Upper lobe of right lung (tissue), 1 donor: ENCODE measurements at regions not wholly inside any gene's neighbourhood (a gene's known extent, or its start where the extent isn't known, plus 50 kb on each side); places are given as distances from the start of the nearest gene placed in this dataset.
A peak's percentile ranks its signal among the peaks of the same experiment; 100 is the strongest.

Experiments used
- ATAC-seq: fragments of 200-7000 bp; cut with Tn5 transposase; one replicate; pipeline ENCODE4 v1.9.1; 2020; ENCODE audit warnings: mild to moderate bottlenecking, moderate library complexity
- DNase-seq: peaks from one replicate; pipeline ENCODE4 v3.0.0-alpha.2; 2020
- H3K27ac ChIP-seq: fragments of 200-600 bp; one replicate; pipeline ENCODE4 v1.8.0; 2022
- H3K27me3 ChIP-seq: fragments of 200-600 bp; one replicate; pipeline ENCODE4 v1.8.0; 2022; ENCODE audit warnings: mild to moderate bottlenecking
- H3K36me3 ChIP-seq: fragments of 200-600 bp; one replicate; pipeline ENCODE4 v1.8.0; 2022
- H3K4me1 ChIP-seq: fragments of 200-600 bp; one replicate; pipeline ENCODE4 v1.8.0; 2022
- H3K4me3 ChIP-seq: fragments of 200-600 bp; one replicate; pipeline ENCODE4 v1.8.0; 2022; ENCODE audit warnings: mild to moderate bottlenecking
- H3K9me3 ChIP-seq: fragments of 200-600 bp; one replicate; pipeline ENCODE4 v1.8.0; 2022
- CTCF ChIP-seq: fragments of 200-600 bp; IDR thresholded peaks from one replicate; pipeline ENCODE4 v1.8.0; 2022; ENCODE audit warnings: antibody characterized with exemption
- intact Hi-C: fragments of 100-400 bp; cut with DNase I; formaldehyde crosslinking; loops from one replicate; pipeline ENCODE4 v1.11.0; 2022
- donor health status: DM: no; HTN: yes; CAD: no; lungs with severe emphysema.

GRCh38 chr9:16344343-16344742, 526.1 kb downstream of the BNC2 start:
- Histone ChIP-seq H3K27ac (no peak overlapping the region), H3K27me3 (no peaks in the 10 kb centered on the region), H3K4me1 (no peaks in the 10 kb centered on the region), H3K4me3 (no peak overlapping the region), H3K36me3 (no peaks in the 10 kb centered on the region), H3K9me3 (no peaks in the 10 kb centered on the region)
- TF ChIP-seq CTCF: no peak
- ATAC-seq: no peak
- intact Hi-C loops: no loop called here
- DNase-seq: no peak

GRCh38 chr9:16345902-16346301, 524.6 kb downstream of the BNC2 start:
- ATAC-seq: no peak

GRCh38 chr9:16347886-16348285, 522.6 kb downstream of the BNC2 start:
- Histone ChIP-seq H3K27ac (no peak overlapping the region), H3K4me3 (no peak overlapping the region), H3K36me3 (no peaks in the 10 kb centered on the region), H3K9me3 (no peaks in the 10 kb centered on the region), H3K27me3 (no peaks in the 10 kb centered on the region), H3K4me1 (no peaks in the 10 kb centered on the region)
- TF ChIP-seq CTCF: no peak
- intact Hi-C loops: no loop called here
- DNase-seq (no peak), ATAC-seq (no peak)

More at GRCh38 chr9:16345902-16346301, 524.6 kb downstream of the BNC2 start:
- H3K36me3 ChIP-seq: no peaks in the 10 kb centered on the region
- no peak overlapping the region for H3K27ac ChIP-seq
- no peaks in the 10 kb centered on the region for H3K4me1 ChIP-seq
- TF ChIP-seq CTCF: no peak
- H3K9me3 ChIP-seq: no peaks in the 10 kb centered on the region
- no peak overlapping the region for H3K4me3 ChIP-seq
- intact Hi-C loops: no loop called here
- no peaks in the 10 kb centered on the region for H3K27me3 ChIP-seq
- no peak for DNase-seq

GRCh38 chr9:16348531-16348930, 521.9 kb downstream of the BNC2 start:
- no peak for DNase-seq
- ATAC-seq: no peak
- intact Hi-C loops: no loop called here

GRCh38 chr9:16352251-16352650, 518.2 kb downstream of the BNC2 start:
- intact Hi-C loops: no loop called here
- no peak overlapping the region for H3K4me3 ChIP-seq
- no peak overlapping the region for H3K27ac ChIP-seq
- ATAC-seq (no peak), DNase-seq (no peak)
- H3K36me3 ChIP-seq: no peaks in the 10 kb centered on the region
- H3K9me3 ChIP-seq: no peaks in the 10 kb centered on the region
- no peaks in the 10 kb centered on the region for H3K4me1 ChIP-seq
- no peaks in the 10 kb centered on the region for H3K27me3 ChIP-seq
- TF ChIP-seq CTCF: no peak

More at GRCh38 chr9:16348531-16348930, 521.9 kb downstream of the BNC2 start:
- Histone ChIP-seq H3K4me1 (no peaks in the 10 kb centered on the region), H3K27ac (no peak overlapping the region), H3K36me3 (no peaks in the 10 kb centered on the region), H3K27me3 (no peaks in the 10 kb centered on the region), H3K9me3 (no peaks in the 10 kb centered on the region), H3K4me3 (no peak overlapping the region)
- TF ChIP-seq CTCF: no peak

GRCh38 chr9:16352791-16353401, 517.6 kb downstream of the BNC2 start:
- Histone ChIP-seq H3K27me3 (no peaks in the 10 kb centered on the region), H3K9me3 (no peaks in the 10 kb centered on the region), H3K27ac (no peak overlapping the region), H3K4me3 (no peak overlapping the region), H3K4me1 (no peaks in the 10 kb centered on the region), H3K36me3 (no peaks in the 10 kb centered on the region)
- DNase-seq: no peak
- TF ChIP-seq CTCF: no peak
- peak; percentile 69 for ATAC-seq
- intact Hi-C loops: no loop called here
